ENCODE measurements at regions not wholly inside any gene's neighbourhood (a gene's known extent, or its start where the extent isn't known, plus 50 kb on each side); places are given as distances from the start of the nearest gene placed in this dataset.
A peak's percentile ranks its signal among the peaks of the same experiment; 100 is the strongest.

DNA sequence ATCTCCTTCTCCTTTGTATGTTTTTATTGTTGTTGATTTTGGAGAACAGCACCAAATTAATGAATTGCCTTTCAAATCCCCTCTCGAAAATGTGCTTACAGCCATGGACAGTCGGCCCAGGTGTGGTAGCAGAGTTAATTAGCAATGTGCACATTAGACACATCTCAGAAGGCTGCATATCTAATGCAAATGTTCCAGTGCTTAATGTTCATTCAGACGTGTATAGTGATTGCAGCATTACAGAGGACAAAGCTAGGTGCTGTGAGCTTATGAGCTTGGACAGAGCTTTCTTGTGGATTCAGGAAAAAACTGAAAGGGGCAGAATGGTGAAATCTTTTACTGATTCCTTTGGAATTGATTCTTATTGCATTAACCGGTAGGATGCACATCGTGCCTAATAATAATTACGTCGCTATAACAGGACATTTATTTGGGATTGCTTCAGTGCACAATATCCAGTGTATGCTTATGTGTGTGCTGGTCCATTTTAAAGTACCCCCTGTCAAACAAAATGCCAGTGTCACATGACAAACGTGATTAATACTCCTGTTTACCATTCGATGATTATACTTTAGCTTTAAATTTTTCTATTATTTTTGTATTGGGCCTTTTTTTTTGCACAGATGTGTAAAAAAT lies 552.9 kb upstream of the EPHA5 start:
- Mint-ChIP-seq H3K27me3 (no peaks in the 10 kb centered on the region), H3K4me1 (no peaks in the 10 kb centered on the region), H3K9me3 (no peaks in the 10 kb centered on the region), H3K4me3 (no peak overlapping the region), H3K27ac (no peak overlapping the region), H3K36me3 (no peaks in the 10 kb centered on the region)

DNA sequence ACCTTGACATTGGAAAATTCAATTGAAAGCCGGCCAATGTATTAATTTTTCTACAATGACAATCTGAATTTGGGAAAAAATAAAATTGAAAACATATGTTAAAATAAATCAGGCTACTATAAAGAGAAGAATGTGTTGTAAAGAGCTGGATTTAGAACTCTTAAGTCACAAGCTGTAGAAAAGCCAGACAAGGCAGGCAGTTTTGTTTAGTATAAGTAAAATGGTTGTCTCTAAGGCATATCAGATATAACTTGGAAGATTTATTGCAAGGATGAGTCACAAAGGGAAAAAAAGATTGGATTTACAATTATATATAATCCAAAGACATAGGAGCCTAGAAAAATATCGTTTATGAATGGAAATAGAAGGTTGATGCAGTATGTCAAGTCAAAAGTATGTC lies 549.1 kb upstream of the EPHA5 start:
- Mint-ChIP-seq H3K4me1 (no peaks in the 10 kb centered on the region), H3K27me3 (no peaks in the 10 kb centered on the region), H3K27ac (no peak overlapping the region), H3K4me3 (no peak overlapping the region), H3K36me3 (no peaks in the 10 kb centered on the region), H3K9me3 (peaks cover 0 to 1% (median 0%) of the 10 kb centered on the region in 3 donors)

DNA sequence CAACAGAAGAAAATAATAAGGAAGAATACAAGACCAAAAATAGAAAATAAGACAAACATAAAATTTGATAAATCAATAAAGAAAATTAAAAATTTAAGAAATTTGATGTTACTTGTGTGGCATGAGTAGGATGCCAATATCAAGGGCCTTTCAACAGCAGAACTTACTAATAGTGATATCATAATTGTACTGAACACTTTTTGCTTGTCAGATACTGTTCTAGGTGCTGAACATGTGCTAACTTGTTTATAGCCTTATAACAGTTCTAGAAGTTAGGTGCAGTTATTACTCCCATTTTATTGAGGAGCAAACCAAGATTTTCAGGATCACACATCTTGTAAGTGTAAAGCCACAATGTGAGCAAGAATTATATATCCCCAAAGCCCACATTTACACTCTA lies 546.0 kb upstream of the EPHA5 start:
- H3K27me3 Mint-ChIP-seq, result no peaks in the 10 kb centered on the region
- no peak overlapping the region for H3K4me3 Mint-ChIP-seq
- peaks cover 0 to 1% (median 1%) of the 10 kb centered on the region in 3 donors for H3K9me3 Mint-ChIP-seq
- no peaks in the 10 kb centered on the region for H3K4me1 Mint-ChIP-seq
- peaks cover 1% of the 10 kb centered on the region for H3K36me3 Mint-ChIP-seq
- no peak overlapping the region for H3K27ac Mint-ChIP-seq

DNA sequence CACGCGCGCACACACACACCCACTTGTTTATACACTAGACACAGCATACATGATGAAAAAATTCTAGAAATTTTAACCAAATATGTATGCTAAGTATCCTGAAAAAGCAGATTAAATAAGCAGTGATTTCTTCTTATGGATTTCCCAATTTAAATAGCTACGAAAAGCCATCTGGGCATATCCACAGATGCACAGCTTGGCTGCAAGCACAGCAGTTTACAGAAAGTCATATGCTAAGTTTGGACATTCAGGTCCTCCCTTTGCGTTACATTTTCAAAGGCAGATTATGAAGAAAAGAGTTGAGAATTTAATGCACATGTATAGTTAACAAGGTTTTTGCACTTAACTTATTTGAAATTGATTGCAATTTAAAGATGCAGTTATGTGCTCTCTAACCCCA lies 542.2 kb upstream of the EPHA5 start:
- H3K27ac Mint-ChIP-seq, result no peak overlapping the region
- H3K4me1 Mint-ChIP-seq, result no peaks in the 10 kb centered on the region
- H3K4me3 Mint-ChIP-seq, result no peak overlapping the region

DNA sequence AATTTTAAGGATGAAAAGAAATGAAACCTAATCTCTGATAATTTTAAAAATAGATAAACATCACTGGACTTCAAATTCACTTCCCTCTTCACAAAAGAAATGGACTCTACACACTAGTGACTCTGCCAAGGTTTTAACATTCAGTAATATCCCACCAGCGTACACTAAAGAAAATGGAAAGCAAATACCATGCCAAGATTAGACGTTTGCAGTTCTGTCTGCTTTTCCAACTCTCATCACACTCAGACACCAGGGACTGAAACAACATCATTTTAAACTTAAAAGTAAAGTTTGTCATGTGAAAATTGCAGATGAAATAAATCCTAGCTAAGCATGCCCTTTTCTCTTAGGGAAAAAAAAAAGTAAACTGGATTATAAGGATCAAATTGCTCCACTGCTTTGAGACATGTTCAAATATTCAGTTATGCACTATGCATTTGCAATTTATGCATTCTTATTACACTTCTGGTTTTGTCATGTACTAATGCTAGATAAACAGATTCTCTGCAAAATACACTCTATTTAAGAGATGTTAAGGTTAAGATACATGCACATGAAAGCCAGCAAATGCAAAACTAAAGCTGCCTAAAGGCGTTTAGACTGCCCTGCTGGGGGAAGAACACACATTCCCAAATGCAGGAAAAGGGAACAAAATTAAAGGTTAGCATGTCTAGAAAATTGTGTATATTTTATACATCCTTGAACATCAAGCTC lies 534.4 kb upstream of the EPHA5 start:
- H3K27ac Mint-ChIP-seq, result no peak overlapping the region
- H3K4me3 Mint-ChIP-seq, result no peak overlapping the region
- H3K9me3 Mint-ChIP-seq, result peaks cover 2 to 18% (median 9%) of the 10 kb centered on the region in 3 donors
- H3K27me3 Mint-ChIP-seq, result no peaks in the 10 kb centered on the region
- H3K4me1 Mint-ChIP-seq, result no peaks in the 10 kb centered on the region
- no peaks in the 10 kb centered on the region for H3K36me3 Mint-ChIP-seq

More for the DNA sequence above, 542.2 kb upstream of the EPHA5 start:
- Mint-ChIP-seq H3K27me3 (no peaks in the 10 kb centered on the region), H3K36me3 (peaks cover 1% of the 10 kb centered on the region), H3K9me3 (peaks cover 4 to 10% (median 9%) of the 10 kb centered on the region in 3 donors)

DNA sequence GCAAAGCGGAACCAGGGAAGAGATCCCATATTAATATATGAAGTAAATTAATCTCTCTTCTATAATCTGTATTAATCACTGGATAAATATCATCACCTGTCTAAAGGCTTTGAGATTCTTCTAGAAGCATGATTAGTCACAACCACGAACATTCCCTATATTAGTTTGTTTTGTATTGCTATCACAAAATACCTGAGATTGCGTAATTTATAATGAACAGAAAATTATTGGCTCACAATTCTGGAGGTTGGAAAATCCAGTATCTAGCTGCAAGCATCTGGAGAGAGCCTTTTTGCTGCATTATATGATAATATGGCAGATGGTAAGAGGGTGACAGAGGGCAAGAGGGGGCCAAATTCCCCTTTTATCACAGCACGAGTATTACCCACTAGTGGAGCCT lies 532.6 kb upstream of the EPHA5 start:
- H3K27ac Mint-ChIP-seq, result no peak overlapping the region
- no peak overlapping the region for H3K4me3 Mint-ChIP-seq
- no peaks in the 10 kb centered on the region for H3K36me3 Mint-ChIP-seq
- peaks cover 2 to 13% (median 8%) of the 10 kb centered on the region in 3 donors for H3K9me3 Mint-ChIP-seq
- no peaks in the 10 kb centered on the region for H3K27me3 Mint-ChIP-seq
- H3K4me1 Mint-ChIP-seq, result no peaks in the 10 kb centered on the region

DNA sequence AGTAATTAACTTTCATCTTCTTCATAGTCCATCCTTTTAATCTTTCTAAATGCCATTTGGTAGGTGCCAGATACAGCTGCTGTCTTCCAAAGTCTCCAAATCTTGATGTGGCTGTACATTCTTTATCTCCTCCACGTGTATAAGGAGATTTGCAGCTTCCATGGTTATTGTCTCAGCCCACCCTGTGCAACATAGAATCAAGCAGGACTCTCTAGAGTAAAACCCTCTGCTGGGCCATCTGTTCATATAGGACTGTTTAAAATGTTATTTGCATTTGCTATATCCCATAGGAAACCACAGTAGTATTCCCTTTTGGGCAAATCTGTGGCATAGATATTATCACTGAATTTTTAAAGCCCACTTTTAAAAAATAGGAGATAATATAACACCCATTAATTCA lies 527.2 kb upstream of the EPHA5 start:
- peaks cover 2 to 8% (median 3%) of the 10 kb centered on the region in 3 donors for H3K9me3 Mint-ChIP-seq
- no peaks in the 10 kb centered on the region for H3K27me3 Mint-ChIP-seq
- H3K27ac Mint-ChIP-seq, result no peak overlapping the region
- no peaks in the 10 kb centered on the region for H3K4me1 Mint-ChIP-seq
- no peak overlapping the region for H3K4me3 Mint-ChIP-seq
- H3K36me3 Mint-ChIP-seq, result no peaks in the 10 kb centered on the region

DNA sequence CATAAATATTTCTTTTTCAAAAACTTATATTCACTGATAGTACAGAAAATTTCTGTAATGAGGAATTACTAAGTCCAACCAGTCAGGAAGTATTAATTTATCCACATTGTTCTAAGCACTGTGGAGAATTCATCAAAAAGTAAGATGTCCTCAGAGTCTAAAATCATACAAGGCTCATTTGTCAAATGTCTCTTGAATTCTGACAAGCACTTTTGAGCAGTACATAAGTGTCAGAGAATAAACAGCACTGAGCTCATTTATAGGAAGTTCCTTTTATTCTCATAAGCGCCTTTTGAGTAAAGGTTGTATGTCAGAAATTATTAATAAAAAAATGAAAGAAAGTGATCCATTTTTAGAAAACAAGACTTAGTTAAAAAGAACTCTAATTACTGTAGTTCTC lies 523.2 kb upstream of the EPHA5 start:
- no peaks in the 10 kb centered on the region for H3K27me3 Mint-ChIP-seq
- no peak overlapping the region for H3K27ac Mint-ChIP-seq
- no peaks in the 10 kb centered on the region for H3K4me1 Mint-ChIP-seq
- H3K4me3 Mint-ChIP-seq, result no peak overlapping the region
- peaks cover 0 to 1% (median 0%) of the 10 kb centered on the region in 3 donors for H3K9me3 Mint-ChIP-seq
- H3K36me3 Mint-ChIP-seq, result no peaks in the 10 kb centered on the region

DNA sequence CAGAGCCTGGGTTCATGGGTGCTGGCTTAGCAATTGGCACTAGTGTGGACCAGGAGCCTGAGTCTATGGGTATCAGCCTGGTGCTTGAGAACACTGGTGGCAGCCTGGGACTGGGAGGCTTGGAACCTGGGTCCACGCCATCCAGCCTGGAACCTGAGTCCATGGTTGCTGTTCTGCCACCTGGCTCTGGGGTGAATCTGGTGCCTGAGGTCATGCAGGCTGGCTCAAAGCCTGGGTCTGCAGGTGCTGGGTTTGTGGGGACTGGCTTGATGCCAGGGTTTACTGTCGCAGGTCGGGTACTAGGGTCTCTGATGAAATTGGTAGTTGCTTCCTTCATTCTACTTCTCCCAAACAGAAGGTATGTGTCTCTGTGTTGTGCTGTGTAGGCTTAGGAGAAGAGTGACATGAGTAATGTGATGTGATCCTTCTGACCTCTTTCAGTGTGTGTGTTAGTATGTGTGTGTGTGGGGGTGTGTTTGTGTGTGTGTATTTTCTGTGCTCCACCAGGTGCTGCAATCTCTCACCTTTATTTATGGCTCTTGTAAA lies 517.0 kb upstream of the EPHA5 start:
- Mint-ChIP-seq H3K4me1 (no peaks in the 10 kb centered on the region), H3K4me3 (no peak overlapping the region), H3K9me3 (peaks cover 0 to 5% (median 0%) of the 10 kb centered on the region in 3 donors), H3K27ac (no peak overlapping the region), H3K36me3 (no peaks in the 10 kb centered on the region), H3K27me3 (no peaks in the 10 kb centered on the region)

DNA sequence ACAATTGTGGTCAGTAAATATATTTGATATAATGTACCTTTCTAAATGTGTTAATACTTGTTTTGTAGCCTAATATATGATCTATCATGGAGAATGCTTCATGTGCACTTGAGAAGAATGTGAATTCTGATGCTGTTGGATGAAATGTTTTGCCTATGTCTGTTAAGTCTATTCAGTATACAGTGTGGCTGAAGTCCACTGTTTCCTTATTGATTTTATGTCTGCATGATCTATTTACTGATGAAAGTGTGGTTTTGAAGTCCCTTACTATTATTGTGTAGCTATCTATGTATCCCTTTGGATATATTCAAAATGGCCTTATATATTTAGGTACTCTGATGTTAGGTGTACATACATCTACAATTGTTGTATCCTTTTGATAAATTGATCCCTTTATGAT lies 515.8 kb upstream of the EPHA5 start:
- no peak overlapping the region for H3K27ac Mint-ChIP-seq
- H3K36me3 Mint-ChIP-seq, result no peaks in the 10 kb centered on the region
- no peaks in the 10 kb centered on the region for H3K4me1 Mint-ChIP-seq
- H3K27me3 Mint-ChIP-seq, result no peaks in the 10 kb centered on the region
- no peak overlapping the region for H3K4me3 Mint-ChIP-seq
- H3K9me3 Mint-ChIP-seq, result peaks cover 3 to 6% (median 5%) of the 10 kb centered on the region in 3 donors

DNA sequence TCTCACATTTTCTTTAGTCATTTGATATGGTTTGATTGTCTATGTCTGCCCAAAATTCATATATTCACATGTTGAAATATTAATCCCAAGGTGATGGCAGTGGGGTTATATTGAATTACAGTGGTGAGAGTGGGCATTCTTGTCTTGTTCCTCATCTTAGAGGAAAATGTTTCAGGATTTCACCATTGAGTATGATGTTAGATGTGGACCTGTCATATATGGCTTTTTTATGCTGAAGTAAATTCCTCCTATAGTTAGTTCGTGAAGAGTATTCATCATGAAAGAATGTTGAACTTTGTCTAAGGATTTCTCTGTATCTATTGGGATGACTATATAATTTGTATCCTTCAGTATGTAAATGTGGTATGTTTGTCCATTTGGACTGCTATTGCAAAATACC lies 512.3 kb upstream of the EPHA5 start:
- H3K4me1 Mint-ChIP-seq, result no peaks in the 10 kb centered on the region
- peaks cover 3 to 9% (median 8%) of the 10 kb centered on the region in 3 donors for H3K9me3 Mint-ChIP-seq
- H3K27me3 Mint-ChIP-seq, result no peaks in the 10 kb centered on the region
- H3K4me3 Mint-ChIP-seq, result no peak overlapping the region
- peaks cover 2% of the 10 kb centered on the region for H3K36me3 Mint-ChIP-seq
- no peak overlapping the region for H3K27ac Mint-ChIP-seq

DNA sequence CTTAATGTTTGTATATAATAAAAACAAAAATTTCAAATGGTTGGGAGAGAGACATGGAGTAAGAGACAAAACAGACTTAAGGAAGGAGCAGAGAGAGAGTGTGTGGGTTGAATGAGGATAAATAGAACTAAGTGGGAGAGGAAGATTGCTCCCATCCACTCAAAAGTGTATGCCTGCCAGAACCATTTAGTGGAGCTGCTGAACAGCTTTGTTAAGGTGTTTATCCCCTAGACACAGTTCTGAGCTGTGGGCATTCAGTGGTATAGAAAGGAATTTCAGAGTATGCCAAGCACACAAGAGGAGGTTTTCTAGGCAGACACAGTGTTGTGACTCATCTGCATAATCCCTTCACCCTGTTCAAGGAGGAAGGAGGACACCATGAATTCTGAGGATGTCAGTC lies 508.6 kb upstream of the EPHA5 start:
- peak overlapping the region in 1 of 3 donors; percentile 35 for H3K27ac Mint-ChIP-seq

DNA sequence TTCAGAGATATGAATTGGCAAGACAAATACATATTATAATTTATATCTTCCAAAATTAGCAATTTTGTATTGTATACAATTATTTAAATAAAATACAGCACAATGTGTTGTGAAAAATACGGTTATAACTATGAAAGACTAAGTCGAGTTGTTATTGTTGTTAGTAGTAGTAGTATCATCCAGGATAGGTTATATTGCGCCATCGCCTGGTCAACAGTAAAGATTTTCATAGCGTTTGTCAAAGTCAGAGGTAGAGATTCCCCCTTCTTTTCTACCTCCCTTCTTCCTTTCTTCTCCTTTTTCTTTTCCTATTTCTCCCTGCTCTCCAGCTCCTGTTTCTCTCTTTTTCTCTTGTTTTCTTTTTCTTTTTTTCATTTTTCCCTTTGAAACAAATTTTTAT lies 499.1 kb upstream of the EPHA5 start:
- H3K36me3 Mint-ChIP-seq, result peaks cover 2% of the 10 kb centered on the region
- H3K9me3 Mint-ChIP-seq, result peaks cover 1 to 27% (median 6%) of the 10 kb centered on the region in 3 donors
- no peaks in the 10 kb centered on the region for H3K27me3 Mint-ChIP-seq
- no peak overlapping the region for H3K4me3 Mint-ChIP-seq
- H3K4me1 Mint-ChIP-seq, result no peaks in the 10 kb centered on the region
- H3K27ac Mint-ChIP-seq, result no peak overlapping the region

More for the DNA sequence above, 508.6 kb upstream of the EPHA5 start:
- peaks cover 4 to 18% (median 5%) of the 10 kb centered on the region in 3 donors for H3K9me3 Mint-ChIP-seq
- H3K27me3 Mint-ChIP-seq, result no peaks in the 10 kb centered on the region
- no peak overlapping the region for H3K4me3 Mint-ChIP-seq
- H3K36me3 Mint-ChIP-seq, result peaks cover 2% of the 10 kb centered on the region
- no peaks in the 10 kb centered on the region for H3K4me1 Mint-ChIP-seq

DNA sequence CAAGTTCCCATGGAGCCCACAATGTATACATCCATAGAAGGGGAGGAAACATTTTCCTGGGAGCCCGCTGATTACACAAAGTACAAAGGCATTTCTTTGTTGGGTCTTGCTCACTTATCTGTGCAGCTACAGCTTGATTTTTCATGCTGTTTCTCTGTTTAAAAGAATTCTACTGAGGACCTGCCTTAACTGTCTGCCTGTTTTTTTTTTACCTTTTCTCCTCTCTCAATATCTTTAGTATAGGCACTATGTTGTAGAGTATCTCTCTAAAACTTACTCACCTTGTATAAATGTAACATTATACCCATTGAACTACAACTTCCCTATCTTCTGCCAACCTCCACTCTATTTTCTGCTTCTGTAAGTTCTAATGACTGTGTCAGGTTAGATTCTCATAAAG lies 494.6 kb upstream of the EPHA5 start:
- no peaks in the 10 kb centered on the region for H3K27me3 Mint-ChIP-seq
- peaks cover 3 to 28% (median 8%) of the 10 kb centered on the region in 3 donors for H3K9me3 Mint-ChIP-seq
- no peak overlapping the region for H3K4me3 Mint-ChIP-seq
- H3K4me1 Mint-ChIP-seq, result no peaks in the 10 kb centered on the region
- peaks cover 2% of the 10 kb centered on the region for H3K36me3 Mint-ChIP-seq
- no peak overlapping the region for H3K27ac Mint-ChIP-seq

DNA sequence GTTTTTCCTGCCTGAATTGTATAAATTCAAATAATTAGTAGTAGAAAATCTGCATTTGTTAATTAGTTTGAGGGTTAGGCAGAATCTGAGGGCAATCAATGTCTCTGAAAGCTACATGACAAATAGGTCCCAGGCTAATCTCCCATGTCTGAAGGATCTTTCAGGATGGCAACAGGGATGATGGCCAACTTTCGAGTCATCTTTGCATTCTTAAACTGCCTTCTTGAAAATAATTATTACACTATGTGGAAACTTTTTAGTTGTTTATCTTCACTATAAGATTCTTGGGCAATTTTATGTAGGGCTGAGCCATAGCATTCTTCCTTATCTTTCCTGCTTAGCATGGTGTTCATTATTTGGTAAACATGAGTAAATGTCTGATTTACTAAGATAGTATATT lies 490.3 kb upstream of the EPHA5 start:
- Mint-ChIP-seq H3K9me3 (peaks cover 3 to 34% (median 14%) of the 10 kb centered on the region in 3 donors), H3K27me3 (no peaks in the 10 kb centered on the region), H3K27ac (no peak overlapping the region), H3K4me1 (peaks cover 0 to 2% (median 0%) of the 10 kb centered on the region in 3 donors), H3K36me3 (peaks cover 2% of the 10 kb centered on the region), H3K4me3 (no peak overlapping the region)

DNA sequence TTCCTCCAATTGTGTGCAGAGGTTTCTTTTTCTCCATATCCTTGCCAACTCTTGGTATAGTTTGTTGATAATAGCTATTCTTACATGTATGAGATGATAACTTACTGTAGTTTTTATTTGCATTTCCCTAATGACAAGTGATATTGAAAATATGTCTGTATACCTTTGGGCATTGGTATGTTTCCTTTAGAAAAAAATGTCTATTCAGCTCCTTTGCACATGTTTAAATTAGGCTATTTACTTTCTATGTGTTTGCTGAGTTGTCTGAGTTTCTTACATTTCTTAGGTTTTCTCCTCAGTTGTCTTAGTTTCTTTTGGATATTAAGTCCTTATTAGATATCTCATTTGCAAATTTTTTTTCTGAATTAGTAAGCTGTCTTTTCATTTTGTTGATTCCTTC lies 487.3 kb upstream of the EPHA5 start:
- no peak overlapping the region for H3K27ac Mint-ChIP-seq
- H3K27me3 Mint-ChIP-seq, result no peaks in the 10 kb centered on the region
- H3K4me3 Mint-ChIP-seq, result no peak overlapping the region
- no peaks in the 10 kb centered on the region for H3K36me3 Mint-ChIP-seq
- H3K9me3 Mint-ChIP-seq, result peaks cover 0 to 22% (median 8%) of the 10 kb centered on the region in 3 donors
- H3K4me1 Mint-ChIP-seq, result peaks cover 0 to 2% (median 0%) of the 10 kb centered on the region in 3 donors

Data from IgD-negative memory B cell (primary cell).